Erythroblast (primary cell): ENCODE measurements at regions not wholly inside any gene's neighbourhood (a gene's known extent, or its start where the extent isn't known, plus 50 kb on each side); places are given as distances from the start of the nearest gene placed in this dataset.

Source experiments
- GATA1 ChIP-seq: IDR thresholded peaks from 2 replicates; pipeline ENCODE4 v1.6.1; 2011; ENCODE audit warnings: low read depth, mild to moderate bottlenecking, control low read depth, low read length, moderate library complexity
- POLR2A ChIP-seq: IDR thresholded peaks from 2 replicates; pipeline ENCODE4 v1.6.1; 2011; ENCODE audit warnings: mild to moderate bottlenecking, low read length

DNA sequence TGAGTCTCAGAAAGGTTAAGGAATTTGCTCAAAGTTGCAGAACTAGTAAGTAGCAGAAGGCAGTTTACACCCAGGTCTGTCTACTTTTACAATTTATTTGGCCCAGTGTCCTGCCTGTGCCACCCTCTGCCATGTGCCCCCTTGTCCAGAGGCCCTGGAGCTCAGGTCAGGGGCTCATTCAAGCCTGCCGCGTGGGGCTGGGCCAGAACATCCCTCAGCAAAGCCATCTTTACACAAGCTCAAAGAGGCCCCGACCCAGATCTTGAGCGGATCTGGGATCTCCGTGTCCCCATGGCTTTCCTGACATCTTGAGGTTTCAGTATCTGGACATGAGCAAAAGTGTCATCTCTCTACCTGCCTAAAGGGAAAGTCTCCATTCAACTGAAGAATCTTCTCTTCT, 76.4 kb upstream of the VSTM2B start:
- TF ChIP-seq POLR2A (no peak), GATA1 (no peak)
